Epithelial cell of prostate (primary cell): ENCODE measurements at regions not wholly inside any gene's neighbourhood (a gene's known extent, or its start where the extent isn't known, plus 50 kb on each side); places are given as distances from the start of the nearest gene placed in this dataset.
A peak's percentile ranks its signal among the peaks of the same experiment; 100 is the strongest.
"Not testable (repeated sequence)": the region's sequence is repeated elsewhere in the genome, so short reads cannot be mapped to it uniquely, and the experiment has no call there.

Experiments used
- DNase-seq: peaks from one replicate; pipeline ENCODE4 v3.0.0-alpha.2; 2011; ENCODE audit warnings: low read depth, low spot score
- H3K27ac ChIP-seq: fragments of 450-650 bp; 2 replicates; pipeline ENCODE4 v1.5.1; 2017; ENCODE audit warnings: mild to moderate bottlenecking

DNA sequence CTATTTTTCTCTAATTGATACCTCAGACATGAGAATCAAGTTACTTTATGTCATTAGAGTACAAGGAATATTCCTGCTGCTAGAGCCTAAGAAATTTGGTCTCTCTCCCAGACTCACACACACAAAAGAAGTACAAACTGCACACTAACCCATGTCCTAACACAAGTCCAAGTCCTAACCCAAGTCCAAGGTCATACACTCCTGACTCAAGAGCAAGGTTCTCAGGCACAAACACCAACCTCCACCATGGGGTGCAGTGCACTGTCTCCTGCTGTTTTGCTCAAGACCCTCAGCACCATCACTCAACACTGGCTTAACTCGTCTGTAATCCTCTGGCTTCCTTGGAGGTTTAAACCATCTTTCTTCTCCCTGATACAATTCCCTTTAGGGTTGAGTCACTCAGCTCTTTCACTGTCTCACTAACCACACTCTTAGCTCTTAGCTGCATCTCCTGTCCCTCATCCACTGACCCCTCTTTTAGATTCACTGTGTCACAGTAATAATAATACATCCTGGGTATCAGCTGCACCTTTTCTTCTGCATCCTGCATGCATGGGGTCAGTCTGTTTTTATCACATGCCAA lies 129.8 kb downstream of the BCL2L11 start:
- DNase-seq: no peak
- no peak overlapping the region for H3K27ac ChIP-seq

DNA sequence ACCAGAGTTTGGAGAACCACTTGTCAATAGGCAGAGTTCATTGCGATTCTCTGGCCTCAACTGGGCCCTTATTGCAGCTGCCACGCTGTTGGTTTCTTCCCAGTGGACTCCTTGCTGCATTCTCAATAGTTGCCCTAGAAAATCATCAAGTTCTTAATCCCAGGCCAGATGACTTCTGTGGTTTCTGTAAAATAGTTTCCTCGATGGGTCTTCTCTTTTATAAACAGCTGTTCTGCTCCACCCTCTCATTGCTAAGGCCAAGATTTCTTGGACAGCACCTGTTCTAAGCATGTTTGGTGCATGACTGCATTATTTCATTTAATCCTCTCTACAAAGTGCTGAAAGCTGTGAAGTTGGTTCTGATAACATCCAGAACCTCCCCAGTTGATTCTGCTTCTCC lies 131.0 kb downstream of the BCL2L11 start:
- H3K27ac ChIP-seq: no peak overlapping the region
- DNase-seq: no peak

DNA sequence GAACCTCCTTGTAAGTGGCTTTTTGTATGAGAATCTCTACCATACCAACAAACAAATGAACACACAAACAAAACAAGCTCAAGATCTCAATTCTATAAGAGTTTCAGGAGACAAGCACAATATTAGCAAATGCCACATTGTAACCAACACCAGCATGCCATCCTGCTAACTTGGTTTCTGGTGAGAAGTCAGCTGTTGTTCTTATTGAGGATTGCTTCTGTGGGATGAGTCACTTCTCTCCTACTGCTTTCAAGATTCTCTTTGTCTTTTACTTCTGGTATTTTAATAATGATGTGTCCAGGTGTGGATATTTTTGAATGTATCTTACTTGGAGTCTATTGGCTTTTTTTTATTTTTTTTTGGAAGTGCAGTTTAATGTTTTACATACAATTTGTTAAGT lies 131.7 kb downstream of the BCL2L11 start:
- DNase-seq: peak; percentile 20
- no peak overlapping the region for H3K27ac ChIP-seq

DNA sequence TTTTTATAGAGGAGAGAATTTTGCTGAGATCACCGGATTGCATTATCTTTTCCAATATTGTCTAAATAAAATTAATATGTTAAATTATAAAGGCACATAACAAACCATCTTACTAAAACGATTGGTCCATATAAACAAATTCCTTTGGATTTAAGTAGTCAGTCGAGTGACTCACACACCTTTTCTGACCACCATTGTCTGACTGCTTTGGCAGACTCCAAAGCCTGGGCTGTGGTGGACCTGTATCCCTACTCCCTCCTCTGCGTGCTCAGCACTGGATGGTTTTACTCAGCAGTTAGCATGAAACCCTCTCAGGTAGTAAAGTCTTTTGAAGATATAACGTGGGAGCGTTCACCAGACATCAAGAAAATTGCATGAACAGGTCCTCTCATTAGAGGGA lies 134.2 kb downstream of the BCL2L11 start:
- not testable (repeated sequence) for DNase-seq, H3K27ac ChIP-seq

DNA sequence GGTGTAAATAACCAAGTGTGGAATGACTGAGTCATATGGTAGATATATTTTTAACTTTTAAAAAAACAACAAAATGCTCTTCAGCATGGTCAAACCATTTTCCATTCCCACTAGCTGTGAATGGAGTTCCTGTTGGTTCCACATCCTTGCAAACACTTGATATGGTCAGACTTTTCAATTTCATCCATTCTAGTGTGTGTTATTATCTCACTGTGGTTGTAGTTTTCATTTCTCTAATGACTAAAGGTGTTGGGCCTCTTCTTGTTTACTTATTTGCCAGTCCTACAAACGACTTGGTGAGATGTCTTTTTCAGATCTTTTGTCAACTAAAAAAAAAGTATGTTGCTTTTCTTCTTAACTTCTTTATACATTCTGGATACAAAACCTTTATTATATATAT lies 135.9 kb downstream of the BCL2L11 start:
- not testable (repeated sequence) for H3K27ac ChIP-seq, DNase-seq

DNA sequence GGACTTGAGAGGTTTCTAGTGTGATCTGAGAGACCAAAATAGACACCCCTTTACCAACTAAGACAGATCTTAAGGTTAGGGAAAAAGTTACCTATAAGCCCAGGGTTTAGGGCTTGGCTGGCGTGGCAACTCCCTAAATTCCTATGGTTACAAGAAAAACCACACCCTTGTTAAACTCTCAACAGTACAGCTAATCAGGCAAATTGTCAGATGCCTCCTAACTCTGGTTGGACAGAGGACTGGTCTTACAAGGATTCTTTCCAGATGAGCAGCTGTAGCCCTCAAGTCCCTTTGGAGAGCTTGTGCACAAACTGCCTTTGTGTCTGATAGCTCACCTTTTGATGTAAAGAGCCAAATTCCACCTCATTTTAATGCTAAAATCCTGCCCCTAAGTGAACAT lies 136.9 kb downstream of the BCL2L11 start:
- not testable (repeated sequence) for DNase-seq, H3K27ac ChIP-seq

DNA sequence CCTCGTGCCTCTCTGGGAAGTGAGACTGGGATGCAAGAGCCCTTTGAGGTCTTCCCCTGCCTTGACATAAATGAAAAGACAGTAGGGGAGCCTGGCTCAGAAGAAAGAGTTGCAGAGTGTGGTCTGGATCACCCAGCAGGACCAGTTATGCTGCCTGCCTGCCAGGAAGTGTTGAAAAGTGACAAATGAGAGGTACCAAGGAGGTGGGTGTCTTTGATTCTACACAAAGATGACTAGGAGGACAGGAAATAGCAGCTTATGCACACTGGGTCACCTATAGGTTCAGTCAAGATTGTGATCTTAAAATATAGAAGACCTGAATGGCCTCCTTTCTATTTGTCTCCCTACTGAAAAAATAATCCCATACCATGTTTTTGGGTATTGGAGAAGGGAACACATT lies 137.6 kb downstream of the BCL2L11 start:
- DNase-seq, H3K27ac ChIP-seq: not testable (repeated sequence)

DNA sequence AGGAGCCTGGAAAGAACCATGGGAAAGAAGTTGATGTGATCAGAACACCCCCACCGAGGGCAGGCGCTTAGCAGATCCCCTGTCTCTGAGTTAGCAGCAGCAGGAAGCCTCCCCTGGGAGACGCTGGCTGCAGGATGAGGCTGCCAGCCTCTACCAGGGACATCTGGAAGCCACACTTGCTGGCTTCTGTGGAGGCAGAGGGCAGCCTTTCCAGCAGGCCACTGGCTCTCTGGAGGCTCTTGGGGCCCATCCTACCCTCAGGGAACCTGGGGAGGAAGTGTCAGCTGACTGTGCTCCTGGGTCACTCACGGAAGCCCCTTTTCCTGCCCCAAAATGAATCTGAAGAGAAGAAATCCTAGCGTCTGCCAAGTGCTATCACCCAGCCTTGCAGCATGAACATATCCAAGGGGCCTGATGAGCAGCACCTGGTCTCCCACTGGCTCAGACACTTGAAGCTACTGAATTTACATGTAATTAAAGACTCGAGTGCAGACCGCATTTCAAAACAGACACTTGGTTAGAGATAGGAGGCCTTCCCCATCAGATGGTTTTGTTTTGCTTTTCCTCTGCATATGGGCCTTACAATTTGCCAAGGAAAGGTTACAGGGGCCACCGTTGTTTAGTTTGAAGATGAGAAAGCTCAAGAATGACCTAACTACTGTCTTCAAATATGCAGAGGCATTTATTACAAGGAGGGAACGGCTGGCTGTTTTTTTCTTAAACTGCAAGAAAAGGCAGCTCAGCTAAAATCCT lies 142.1 kb downstream of the BCL2L11 start:
- not testable (repeated sequence) for H3K27ac ChIP-seq, DNase-seq

DNA sequence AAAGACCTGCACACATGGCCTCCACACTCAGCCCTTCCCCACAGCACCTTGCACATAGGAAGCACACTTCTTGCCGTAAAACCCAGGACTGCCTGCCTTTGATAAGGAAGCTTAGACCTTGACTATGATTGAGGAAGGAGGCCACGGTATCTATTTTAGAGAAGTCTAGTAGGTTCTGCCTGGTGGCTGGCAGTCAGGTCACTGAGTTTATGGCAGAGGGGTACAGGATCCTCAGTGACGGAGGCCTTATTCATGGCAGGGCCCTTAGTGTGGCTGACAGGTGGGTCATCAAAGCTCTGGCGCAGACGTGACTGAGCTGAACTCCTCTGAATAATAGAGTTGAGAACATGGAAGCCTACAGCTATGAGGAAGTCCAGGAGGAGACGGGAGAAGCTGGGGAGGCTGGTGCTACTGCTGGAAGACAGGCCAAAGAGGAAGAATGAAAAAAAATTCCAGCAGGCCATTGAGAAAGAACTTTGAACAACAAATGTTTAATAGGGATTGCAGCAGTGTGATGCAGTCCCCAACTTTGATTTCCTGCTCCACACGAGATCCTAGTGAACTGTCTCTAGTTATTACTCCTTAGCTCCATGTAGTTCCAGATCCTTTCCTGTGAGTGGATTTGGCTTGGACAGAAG lies 142.8 kb downstream of the BCL2L11 start:
- DNase-seq, H3K27ac ChIP-seq: not testable (repeated sequence)

DNA sequence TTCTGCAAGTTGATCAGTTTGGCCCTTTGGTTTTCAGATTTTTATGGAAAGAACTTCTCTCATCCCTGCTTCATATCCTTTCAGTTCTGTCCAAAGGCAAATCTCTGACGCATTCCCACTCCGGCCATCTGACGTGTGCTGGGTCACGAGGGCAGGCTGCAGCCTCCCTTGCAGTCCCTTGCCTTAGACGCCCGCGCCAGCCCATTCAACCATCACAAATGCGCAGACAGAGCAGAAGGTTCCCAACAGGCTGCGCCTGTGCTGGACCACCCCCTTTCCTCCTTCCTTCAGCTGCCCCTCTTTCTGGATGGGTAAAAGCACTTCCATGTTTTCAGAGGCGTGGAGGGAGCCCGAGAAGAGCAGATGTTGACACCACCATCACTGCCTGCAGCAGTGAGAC lies 144.2 kb downstream of the BCL2L11 start:
- not testable (repeated sequence) for DNase-seq, H3K27ac ChIP-seq

DNA sequence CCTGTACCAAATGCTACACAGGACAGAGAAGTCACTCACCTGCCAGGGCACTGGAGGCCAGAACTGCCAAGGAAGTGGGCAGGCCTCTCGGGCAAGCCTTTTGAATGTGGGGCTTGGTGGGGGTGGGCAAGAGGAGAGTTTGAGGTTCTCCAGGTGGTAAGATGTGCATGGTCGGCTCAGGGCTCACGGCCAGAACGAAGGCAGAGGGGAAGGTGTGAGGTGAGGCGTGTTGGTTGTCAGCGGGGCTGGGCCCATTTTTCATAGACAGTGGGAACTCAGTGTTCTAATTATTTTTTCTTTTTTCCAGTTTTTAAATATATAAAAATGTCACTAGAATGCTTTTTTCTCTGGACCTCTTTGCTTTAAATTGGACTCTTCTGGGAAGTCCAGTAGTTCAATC lies 145.8 kb downstream of the BCL2L11 start:
- DNase-seq, H3K27ac ChIP-seq: not testable (repeated sequence)

DNA sequence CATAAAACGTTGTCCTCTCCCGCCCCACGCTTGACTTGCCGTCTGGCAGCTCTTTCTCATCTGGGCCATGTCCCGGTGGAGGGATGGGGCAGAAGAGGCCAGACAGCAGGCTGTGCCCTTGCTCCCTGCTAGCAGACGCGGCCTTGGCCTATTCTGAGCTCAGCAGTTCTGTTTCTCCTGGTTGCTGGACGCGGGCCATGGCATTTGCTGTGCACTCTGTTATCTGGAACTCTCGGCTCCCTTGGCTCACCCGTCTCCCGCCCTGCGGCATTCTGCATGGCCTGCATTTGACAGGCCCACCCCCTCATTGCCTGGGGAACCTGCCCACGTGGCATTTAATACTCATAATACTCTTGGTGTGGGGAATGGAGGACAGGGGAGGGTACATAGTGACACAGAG lies 146.3 kb downstream of the BCL2L11 start:
- not testable (repeated sequence) for DNase-seq, H3K27ac ChIP-seq

DNA sequence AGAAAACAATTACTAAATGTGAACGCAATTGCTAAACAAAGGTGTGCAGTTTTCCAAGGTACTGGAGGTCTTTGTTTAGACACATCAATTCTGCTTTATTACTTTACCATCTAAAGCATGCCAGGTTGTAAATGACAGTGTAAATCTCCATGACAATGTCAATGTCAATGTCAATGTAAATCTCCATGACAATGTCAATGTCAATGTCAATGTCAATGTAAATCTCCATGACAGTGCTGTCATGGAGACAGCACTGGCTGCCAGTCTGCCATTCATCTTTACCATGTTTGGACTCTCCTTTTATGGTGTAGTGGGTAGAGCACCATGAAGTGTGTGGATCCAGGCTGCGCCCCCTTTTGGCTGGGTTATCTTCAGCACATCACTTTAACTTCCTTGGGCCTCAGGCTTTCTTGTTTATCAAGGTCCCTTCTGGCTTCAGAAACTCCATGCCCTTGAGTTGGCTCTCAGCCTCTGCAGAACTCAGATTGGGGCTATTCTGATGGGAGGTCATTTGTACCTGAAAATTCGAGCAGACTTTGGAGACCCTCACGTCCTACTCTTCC lies 149.1 kb downstream of the BCL2L11 start:
- not testable (repeated sequence) for H3K27ac ChIP-seq, DNase-seq

DNA sequence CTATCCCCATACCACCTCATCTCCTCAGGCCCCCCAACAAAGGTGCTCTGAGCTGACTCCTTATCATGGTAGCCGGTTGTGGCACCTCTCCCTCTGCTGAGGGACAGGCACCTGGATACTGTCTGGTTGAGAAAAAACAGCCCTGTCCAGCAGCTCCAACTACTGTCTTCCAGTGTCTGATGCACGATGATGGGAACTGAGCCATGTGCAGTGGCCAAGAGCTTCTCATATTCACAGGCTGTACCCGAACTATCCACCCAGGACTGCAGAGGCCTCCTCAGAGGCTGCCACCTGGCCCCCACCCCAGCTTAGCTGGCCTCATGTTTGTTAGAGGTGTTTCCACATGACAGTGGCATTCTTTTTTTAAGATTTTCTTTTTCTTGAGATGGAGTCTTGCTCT lies 149.9 kb downstream of the BCL2L11 start:
- H3K27ac ChIP-seq, DNase-seq: not testable (repeated sequence)

DNA sequence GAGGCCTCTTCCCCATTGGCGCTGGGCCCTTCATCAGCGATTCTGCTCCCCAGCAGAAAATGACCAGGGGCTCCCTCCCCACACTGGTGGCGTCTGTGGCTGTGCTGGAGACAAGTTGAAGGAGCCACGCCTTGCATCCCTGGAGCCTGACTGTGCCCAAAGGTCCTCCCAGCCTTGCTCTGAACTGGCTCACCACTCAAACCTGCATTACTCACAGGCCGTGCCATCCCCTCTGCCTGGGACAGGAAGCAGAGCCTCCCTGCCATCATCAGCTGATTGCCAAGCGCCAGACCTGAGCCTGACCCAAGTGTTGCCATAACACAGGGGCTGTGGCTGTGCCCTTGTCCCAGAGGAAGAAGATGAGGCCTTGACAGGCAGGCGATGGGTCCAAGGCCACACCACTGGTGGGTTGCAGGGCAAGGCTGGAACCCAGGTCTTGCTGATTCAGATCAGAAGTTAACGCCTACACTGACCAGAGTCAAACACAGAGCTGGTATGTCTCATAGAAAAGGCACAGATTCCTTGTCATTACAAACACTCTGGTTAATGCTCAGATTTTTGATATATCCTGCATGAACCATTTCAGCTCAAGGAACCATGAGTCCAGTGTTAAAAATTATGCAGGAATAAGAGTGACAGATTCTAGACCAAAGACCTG lies 151.1 kb downstream of the BCL2L11 start:
- DNase-seq, H3K27ac ChIP-seq: not testable (repeated sequence)

DNA sequence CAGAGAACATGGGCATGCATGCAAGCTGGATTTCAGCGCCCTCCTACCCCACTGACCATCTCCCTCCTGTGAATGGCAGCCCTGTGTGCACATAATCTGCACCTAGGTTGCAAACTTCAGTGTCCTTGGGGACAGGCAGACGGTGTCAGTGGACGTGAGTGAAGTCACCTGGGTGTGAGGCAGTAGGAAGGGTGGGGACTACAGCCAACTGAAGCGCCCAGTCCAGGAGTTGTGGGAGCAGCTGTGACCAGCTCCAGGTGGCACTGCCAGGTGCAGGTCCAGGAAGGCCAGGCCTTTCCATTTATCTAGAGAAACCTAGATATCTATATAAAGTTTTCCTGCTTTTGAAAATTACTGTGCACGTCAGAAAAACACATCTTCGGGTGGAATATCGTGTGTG lies 152.3 kb downstream of the BCL2L11 start:
- H3K27ac ChIP-seq, DNase-seq: not testable (repeated sequence)

DNA sequence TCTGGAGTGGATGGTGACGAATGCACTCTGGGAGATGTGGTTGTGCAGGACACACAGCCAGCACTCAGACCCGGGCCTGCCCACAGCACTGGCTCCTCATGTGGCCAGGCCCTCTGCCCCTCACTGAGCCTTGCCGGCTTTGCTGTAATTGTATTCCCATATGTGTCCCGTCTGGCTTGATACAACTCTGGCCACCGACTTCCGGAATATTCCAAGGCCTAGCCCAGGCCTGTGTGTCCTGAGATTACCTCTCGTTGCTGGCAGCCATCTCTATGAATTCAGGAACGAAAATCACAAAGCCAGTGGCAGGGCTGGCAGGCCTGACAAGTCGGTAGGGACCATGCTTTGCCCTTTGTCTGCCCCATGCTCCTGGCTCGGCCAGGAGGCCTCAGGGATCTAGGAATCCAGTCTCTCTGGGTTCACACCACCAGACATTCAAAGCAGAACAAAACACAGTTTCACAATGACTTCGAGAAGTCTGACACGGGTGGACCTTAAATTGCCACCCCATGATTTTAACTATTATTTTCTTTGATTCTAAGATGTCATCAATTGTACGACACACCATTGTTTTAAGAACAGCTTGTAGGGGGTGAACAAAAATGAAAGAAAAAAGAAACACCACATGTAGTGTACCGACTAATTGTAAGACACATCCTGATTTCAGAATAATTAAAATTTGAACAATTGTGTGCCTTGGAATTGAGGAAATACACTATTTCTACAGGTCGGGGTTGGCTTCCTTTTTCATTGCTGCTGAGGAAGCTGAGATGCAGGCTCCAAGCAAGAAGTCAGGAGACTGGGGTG lies 154.5 kb downstream of the BCL2L11 start:
- H3K27ac ChIP-seq, DNase-seq: not testable (repeated sequence)

DNA sequence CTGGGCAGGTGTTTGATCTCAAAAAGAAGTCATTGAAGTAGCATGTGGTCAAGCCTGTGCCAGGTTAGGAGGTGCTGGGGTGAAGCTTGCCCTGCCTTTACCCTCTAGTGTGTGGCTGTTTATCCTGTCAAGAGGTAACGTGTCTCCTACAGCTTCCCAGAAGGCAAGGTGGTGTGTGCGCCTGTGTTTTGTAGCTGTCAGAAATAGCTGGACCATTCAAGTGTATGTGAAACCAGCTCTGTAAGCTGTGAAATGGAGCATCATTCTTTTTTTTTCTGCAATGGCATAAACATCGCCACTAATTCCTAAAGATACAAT lies 155.1 kb downstream of the BCL2L11 start:
- H3K27ac ChIP-seq, DNase-seq: not testable (repeated sequence)

DNA sequence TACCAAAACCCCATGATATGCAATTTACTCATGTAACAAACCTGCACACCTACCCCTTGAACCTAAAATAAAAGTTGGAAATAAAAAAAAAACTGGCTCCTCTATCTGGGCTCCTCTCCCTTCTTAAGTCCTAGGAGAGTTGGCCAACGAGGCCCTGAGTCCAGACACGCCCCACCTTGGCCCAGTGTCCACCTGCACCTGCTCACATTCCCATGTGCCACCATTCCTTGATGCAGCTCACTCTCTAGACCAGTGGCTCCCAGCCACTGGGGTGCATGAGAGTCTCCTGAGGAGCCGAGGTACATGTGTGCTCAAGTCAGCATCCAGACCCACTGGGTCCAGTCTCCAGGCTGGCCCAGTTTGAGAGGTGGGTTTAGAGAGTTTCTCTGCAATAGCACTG lies 157.4 kb downstream of the BCL2L11 start:
- not testable (repeated sequence) for DNase-seq, H3K27ac ChIP-seq

DNA sequence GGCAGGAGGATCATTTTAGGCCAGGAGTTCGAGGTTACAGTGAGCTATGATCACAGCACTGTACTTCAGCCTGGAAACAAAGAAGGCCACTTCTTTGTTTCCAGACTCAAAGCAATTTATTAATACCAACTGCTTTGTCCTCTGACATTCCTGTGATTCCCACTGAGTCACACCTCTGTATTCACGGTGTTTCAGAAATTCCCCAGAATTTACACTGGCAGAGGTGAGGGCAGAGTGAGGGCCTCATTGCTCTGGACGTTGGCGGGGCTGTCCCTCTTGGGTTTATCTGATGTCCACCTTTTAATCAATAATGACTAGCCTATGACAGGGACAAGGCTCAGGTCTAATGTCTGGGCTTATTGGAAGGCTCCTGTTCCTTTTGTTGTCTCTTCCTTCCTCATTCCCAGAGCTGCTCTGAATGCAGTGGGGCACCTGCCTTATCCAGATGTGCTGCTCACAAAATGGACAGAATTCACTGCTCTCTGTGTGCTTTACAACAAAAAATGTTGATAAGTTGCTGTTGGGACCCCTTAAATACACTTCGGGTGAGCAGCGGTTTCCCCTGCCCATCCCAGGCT lies 160.1 kb downstream of the BCL2L11 start:
- H3K27ac ChIP-seq, DNase-seq: not testable (repeated sequence)
